GM19193 (cell line): ENCODE measurements at regions not wholly inside any gene's neighbourhood (a gene's known extent, or its start where the extent isn't known, plus 50 kb on each side); places are given as distances from the start of the nearest gene placed in this dataset.

ENCODE experiments used
- POLR2A ChIP-seq: IDR thresholded peaks from 4 replicates; pipeline ENCODE4 v1.6.1; 2011; ENCODE audit not compliant: insufficient read depth, insufficient read length; ENCODE audit errors: extremely low read depth

DNA sequence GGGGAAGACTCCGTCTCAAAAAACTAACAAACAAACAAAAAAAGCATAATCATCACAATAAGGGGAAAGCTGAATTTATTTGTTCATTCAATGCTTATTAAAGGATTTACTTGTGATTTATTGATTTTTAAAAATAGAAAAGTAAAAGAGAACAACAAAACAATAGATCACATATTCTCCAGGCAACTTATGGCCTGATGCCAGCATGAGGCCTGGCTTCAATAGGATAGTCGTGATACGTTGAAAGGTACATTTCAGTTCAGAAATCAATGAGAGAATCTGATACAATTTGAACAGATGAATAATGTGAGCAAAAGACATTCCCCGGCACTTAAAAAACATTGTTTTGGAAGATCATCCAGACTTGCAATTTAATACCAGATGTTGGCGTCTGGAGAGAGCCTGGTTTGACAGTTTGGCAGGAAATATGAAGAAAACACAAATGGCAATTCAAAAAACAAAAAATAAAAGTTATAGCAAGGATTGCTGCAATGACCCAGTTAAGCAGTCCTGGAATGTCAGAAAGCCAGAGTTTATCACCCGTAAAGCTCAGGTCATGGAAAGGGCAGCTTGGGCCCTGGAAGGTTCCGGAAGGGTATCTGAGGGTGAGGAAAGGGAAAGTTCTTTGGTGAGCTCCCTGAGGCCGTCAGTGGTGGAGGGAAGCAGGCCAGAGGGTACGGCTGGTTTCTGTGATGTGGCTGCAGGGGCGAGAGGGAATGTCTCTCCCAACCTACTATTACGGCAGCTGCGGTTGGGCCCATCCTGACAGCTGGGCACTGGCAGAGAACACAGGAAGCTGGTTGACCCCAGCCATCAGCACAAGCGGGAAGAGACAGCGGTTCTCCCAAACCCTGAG lies 230.2 kb upstream of the HES1 start:
- TF ChIP-seq POLR2A = no peak

DNA sequence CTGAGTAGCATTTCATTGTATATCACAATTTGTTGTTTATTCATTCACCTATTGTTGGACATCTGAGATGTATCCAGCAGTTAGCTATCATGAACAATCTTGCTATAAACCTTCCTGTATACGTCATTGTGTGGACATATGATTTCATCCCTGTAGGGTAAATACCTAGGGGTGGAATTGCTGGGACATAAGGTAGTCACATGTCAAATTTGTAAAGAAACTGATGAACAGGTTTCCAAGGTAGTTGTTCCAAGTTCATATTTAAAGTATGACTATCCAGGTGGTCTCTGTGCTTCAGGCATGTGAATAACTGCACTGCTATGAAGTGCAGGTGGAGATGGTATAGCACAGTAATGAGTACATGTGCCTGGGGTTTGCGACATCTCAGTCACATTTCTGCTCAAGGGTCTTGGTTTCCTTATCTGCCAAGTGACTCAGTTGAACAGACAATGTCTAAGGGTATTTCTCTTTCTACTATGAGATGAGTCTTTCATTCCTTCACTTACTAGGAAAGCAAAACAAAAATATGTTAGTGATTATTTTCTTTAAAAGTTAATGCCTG lies 229.0 kb upstream of the HES1 start:
- no peak for TF ChIP-seq POLR2A

DNA sequence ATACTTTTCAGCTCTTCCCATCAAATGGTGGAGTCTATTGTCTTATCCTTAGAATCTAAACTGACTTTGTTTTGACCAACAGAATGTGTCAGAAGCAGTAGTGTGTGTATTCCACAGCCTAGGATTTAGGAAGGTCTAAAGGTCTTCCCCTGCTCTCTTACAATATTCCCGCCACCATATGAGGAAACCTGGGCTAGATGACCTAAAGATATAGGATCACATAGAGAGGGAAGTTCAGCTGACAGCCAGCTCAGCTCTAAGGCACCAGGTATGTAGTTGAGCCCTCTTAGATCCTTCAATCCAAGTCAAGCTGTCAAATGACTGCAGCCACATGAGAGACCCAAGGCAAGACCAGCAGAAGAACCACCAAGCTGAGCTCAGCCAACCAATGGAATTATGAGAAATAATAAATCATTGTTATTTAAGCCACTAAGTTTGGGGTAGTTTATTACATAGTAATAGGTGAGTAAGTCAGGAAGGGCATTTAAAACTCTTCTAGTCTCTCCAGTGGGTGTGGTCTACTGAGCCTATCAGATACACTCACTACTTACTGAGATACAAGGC lies 227.7 kb upstream of the HES1 start:
- TF ChIP-seq POLR2A = no peak

DNA sequence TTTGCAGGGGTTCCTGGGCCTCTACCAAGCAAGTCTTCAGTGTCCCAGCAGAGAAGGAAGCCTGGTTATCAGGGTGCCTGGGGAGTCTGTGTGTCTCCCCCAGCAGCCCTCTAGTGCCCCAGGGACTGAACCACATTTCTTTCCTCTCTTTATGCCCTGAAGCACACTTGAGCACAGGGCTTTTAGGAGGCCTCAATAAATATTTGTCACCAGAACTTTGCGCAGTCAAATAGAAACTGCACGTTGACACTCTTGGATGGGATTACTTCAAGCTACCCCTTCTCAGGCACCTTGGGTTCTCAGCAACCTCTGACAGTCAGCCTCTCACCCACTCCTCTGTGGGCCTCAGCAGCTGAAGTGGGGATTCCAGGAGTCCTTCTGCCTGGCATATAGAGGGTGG lies 226.6 kb upstream of the HES1 start:
- no peak for TF ChIP-seq POLR2A

DNA sequence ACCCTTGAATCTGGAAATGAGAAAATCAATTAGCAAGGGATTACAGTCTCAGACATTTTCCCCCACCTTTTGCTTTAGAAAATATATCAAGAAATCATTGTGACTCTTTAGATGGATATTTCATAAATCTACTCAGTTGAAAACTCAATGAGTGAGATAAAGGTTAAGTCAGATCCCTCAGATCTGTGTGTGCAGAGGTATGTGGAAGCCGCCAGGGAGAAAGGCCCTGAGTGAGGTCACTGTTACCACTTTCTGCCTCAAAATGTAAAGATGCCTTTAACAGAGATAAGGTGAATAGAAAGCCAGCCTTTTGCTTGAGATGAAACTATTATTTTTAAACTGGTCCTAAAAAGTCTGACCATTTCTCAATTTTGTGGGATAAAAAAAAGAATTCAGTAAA lies 225.6 kb upstream of the HES1 start:
- no peak for TF ChIP-seq POLR2A

DNA sequence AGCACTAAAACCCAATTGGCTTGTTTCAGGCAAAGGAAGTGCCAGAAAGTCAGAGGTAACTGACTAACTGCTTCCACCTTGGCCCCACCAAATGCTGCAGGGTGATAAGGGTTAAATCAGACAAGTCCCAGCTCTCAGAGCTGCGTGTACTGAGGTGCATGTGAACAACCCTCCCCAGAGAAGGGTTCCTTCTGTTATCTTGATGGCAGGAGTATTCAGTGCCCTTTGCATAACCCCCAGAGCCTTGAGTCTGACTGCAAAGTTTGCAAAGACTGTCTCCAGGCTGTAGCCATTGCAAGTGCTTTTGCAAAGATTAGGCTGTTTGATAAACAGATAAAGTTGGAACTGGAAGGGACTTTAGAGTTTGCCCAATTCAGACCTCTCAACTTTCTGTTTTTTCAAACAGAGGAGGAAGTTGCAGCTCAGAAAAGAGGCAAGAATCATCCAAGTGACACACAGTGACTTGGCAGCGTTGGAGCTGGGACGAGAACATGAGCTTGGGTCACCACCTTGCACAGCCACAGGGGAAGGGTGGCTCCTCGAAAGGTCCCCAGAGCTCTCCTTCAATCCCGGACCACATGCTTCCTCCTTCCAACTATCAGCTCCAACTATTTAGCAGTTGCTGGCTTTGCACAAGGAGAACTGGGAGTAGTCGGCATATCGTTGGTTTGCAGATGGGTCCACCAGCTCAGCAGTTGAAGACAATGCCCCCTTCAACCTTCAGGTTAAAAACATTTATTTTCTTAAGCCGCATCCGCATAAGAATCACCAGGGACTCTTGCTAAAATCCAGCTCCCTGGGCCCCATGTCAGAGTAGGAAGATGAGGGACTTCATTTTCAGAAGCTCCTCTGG lies 224.8 kb upstream of the HES1 start:
- TF ChIP-seq POLR2A = no peak

DNA sequence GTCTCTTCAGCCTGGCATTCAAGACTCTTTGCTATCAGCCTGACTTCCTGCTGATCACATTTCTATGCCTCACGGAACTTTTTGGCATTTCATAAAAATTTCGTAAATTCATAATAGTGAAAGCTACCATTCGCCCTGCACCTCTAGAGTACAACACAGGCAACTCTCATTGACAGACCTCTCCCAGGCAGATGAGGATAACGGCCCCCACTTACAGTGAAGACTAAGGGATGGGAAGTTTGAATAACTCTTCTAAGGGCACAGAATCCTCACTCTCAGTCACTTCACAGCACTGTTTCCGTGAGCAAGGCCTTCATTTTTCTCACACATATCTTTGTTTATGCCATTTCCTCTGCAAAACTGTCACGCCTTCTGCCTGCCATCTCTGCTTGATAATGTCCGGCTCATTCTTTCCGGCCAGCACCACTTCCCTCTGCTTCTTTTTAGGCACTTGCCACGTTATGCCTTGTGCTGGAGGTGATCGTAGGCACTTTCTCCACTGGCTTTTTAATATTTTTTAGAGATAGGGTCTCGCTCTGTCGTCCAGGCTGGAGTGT lies 224.1 kb upstream of the HES1 start:
- no peak for TF ChIP-seq POLR2A

DNA sequence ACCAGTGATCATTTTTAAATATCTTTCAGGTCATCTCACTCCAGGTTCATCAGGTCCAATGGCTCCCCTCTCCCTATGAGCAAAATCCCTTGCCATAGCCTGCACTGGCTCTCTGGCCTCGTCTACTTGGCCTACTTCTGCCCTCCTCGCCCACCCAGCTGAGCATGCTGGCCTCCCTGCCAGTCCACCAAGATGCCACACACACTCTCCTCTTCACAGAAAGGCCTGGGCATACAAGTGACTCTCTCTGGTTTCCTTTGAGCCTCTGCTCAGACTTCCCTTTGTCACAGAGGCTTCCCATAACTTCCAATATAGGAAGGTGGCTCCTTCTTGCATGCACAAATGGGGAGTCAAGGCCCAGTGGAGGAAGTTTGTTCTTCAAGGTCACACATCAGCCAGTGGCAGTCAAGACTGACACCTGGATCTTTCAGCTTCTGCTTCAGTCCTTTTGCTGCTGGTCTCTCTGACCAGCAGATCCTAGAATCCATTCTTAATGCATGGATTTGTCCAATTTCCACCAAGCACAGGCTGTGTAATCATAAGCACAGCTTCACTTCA lies 223.2 kb upstream of the HES1 start:
- TF ChIP-seq POLR2A = no peak

DNA sequence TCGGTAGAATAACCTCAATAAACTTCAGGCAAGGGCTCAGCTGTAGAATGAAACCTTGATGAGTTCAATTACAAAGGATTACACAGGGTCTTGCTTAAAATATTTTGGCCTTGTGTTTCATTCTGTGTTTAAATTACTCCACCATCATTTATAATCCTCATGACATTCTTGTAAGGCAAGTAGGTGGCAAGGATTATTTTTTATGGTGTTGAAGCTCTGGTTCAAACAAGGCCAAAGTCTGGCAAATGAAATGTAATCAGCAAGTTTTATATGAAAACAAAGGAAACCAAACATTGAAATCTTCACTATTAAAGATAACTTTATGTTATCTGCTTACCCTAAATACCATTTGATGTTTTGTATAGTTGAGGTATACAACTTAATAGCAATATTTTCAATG lies 221.3 kb upstream of the HES1 start:
- TF ChIP-seq POLR2A = no peak

DNA sequence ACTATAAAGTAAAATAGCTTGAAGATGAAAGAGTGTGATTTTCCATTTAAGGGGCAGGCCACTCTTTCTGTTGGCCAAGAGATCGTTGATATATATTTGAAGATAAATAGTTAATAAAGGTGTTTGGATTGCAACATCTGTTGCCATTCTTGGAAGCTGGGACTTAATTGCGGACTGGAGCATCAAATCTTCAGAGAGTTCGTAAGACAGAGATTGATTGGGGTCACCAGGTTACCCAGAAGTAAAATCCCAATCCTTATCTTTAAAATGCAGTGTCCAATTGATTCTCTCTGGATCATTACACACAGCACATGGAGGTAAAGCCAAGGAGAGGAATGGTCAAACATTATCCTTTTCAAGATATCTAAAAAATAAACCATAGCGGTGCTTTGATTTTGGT lies 220.8 kb upstream of the HES1 start:
- TF ChIP-seq POLR2A = no peak

DNA sequence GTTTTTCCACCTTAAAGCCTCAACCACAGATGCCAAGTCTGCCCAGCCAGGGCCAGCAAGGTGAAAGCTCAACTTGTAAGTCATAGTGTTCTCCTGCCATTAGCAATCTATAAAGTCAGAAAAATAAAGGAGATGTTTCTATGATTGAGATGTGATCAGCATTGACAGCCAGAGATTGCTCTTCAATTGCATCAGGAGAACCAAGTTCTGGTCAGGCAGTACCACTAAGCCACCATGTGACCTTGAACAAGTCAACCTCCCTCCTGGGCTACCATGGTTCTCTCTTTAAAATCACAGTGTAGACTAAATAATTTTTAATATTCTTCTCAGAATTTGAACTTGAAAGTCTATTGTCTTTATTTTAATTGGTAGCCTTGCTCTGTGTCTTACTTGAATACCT lies 220.3 kb upstream of the HES1 start:
- no peak for TF ChIP-seq POLR2A

DNA sequence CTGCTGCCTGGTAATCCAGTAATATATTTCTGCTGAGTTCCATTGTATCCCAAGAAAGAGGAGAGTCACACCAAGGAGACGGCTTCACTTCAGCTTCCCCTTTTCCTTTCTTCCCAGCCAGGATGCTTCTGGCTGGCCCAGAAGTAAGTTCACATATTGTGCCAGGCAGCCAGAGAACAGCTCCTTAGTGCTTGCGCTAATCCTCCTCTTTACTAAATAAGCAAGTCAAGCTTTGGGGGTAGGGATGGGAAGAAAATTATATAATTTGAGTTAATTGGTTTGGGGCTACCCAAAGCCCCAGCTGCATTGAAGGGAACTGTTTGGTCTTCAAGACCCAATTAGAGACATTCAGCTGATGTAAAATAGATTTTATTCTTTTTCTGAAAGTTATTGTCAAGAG lies 218.8 kb upstream of the HES1 start:
- TF ChIP-seq POLR2A = no peak

DNA sequence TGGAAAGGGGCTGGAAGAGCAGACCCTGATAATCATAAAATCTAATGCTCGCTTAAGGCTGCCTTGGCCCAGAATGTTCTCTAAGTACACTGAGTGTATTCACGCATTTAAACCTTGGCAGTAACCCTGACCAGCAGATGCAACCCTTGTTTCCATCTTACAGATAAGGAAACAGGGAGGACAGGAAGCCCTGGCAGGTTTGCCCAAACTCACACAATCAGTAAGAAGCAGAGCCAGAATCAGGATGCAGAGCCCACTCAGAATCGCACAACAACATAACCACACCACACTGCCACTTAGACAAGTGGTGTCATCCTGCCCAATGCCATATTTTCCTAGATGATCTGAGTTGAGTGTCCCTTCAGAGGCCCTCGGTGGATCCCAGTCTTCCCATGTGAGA lies 214.5 kb upstream of the HES1 start:
- TF ChIP-seq POLR2A = no peak

DNA sequence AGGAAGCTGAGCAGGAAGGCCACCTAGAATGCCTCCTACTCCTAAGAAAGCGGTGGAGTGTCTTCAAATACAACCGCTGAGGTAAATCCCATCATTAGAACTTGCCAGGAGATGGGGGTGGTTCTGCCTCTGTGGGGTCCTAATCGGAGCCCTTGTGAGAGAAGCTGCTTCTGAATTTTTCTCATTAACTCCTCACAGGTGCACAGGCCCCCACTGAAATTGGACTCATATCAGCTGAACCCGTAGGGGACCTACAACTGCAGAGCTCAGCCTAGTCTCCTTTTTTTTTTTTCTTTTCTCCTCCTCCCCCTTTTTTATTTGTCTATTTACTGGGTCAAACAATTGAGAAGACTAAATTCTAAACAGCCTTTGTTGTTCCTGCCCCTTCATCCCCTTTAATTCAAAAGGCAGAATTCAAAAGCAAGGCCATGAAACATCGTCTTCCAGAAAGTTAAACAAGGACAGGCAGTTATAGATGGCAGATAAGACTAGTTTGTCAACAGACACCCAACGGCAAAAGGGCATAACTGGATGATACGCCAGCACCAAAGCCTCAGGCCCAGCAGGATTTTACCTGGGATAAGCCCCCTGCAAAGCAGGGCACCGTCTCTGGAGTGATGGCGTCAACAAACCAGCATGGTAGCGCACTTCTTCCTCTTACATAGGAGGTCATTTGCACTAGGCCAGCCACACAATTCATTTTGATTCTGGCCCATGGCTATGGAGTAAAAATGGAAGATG lies 213.7 kb upstream of the HES1 start:
- TF ChIP-seq POLR2A = no peak
